GM12878 (cell line): ENCODE measurements at regions not wholly inside any gene's neighbourhood (a gene's known extent, or its start where the extent isn't known, plus 50 kb on each side); places are given as distances from the start of the nearest gene placed in this dataset.

Source experiments
- ATAC-seq: fragments of 200-7000 bp; cut with Tn5 transposase; 3 replicates; pipeline ENCODE4 v1.9.1; 2020; ENCODE audit warnings: mild to moderate bottlenecking, moderate library complexity
- BruUV-seq: library from RNA; stranded (reverse); fragments of 400-500 nt; replicated peaks from 2 replicates; lab custom pipeline; 2021; lab: Mats Ljungman, UMichigan
- CTCF ChIA-PET: fragments of 300-600 bp; sonication (Branson Sonifier 250); formaldehyde crosslinking; extraction: SDS; loops from one replicate; lab custom pipeline; 2021; ENCODE audit warnings: inconsistent platforms; lab: Yijun Ruan, JAX
- POLR2A ChIA-PET: fragments of 350-600 bp; formaldehyde crosslinking; extraction: SDS; loops from one replicate; lab custom pipeline; 2021; ENCODE audit warnings: inconsistent platforms; lab: Charles Lee
- RAD21 ChIA-PET: fragments of 300-600 bp; sonication (Branson Sonifier 250); formaldehyde crosslinking; loops from one replicate; lab custom pipeline; 2023; ENCODE audit warnings: antibody characterized with exemption; ENCODE audit not compliant: unreplicated experiment; lab: Charles Lee
- SMC1A ChIA-PET: fragments of 300-600 bp; sonication (Branson Sonifier 250); formaldehyde crosslinking; loops from one replicate; lab custom pipeline; 2023; ENCODE audit not compliant: unreplicated experiment, uncharacterized antibody; lab: Charles Lee
- DNase-seq: peaks from one replicate; pipeline ENCODE4 v3.0.0-alpha.2; 2011; ENCODE audit warnings: low read depth, low spot score
- FAIRE-seq: peaks from 3 replicates; lab custom pipeline; 2011; peaks lifted over from hg19 to GRCh38; lab: Jason Lieb, UNC
- H2AFZ ChIP-seq: 2 replicates; pipeline ENCODE4 v1.6.0; 2011; ENCODE audit warnings: low read depth, low read length, control low read depth; ENCODE audit not compliant: control insufficient read depth
- H3K27ac ChIP-seq: 2 replicates; pipeline ENCODE4 v1.5.1; 2011; ENCODE audit warnings: control low read depth; ENCODE audit not compliant: control insufficient read depth, insufficient read depth
- H3K27me3 ChIP-seq, 2 experiments: replicated peaks in 1 of 2; 2 replicates each; pipeline versions ENCODE4 v1.6.0 to v1.6.1; 2011; ENCODE audit warnings: low read length in 1 of 2; ENCODE audit not compliant: control insufficient read depth in 2 of 2, insufficient read depth in 2 of 2
- H3K36me3 ChIP-seq, 2 experiments: 2 replicates each; pipeline ENCODE4 v1.5.1; 2011; ENCODE audit warnings: low read length in 1 of 2; ENCODE audit not compliant: control insufficient read depth in 2 of 2, insufficient read depth in 2 of 2
- H3K4me1 ChIP-seq: 2 replicates; pipeline ENCODE4 v1.6.1; 2011; ENCODE audit warnings: mild to moderate bottlenecking, low read length, moderate library complexity, mixed read lengths; ENCODE audit not compliant: control insufficient read depth, insufficient read depth
- H3K4me2 ChIP-seq: 2 replicates; pipeline ENCODE4 v1.6.0; 2011; ENCODE audit warnings: control low read depth; ENCODE audit not compliant: control insufficient read depth, insufficient read depth
- H3K4me3 ChIP-seq: fragments of 200-600 bp; sonication (generic); 2 replicates; pipeline ENCODE4 v1.5.1; 2016
- H3K79me2 ChIP-seq: 2 replicates; pipeline ENCODE4 v1.6.0; 2011; ENCODE audit warnings: low read length; ENCODE audit not compliant: control insufficient read depth, insufficient read depth
- H3K9ac ChIP-seq: 2 replicates; pipeline ENCODE4 v1.8.0; 2011; ENCODE audit warnings: low read length, control low read depth, mixed read lengths; ENCODE audit not compliant: control insufficient read depth, insufficient read depth
- H3K9me3 ChIP-seq: replicated peaks from 3 replicates; pipeline ENCODE4 v1.5.1; 2011; ENCODE audit warnings: mild to moderate bottlenecking, low read length; ENCODE audit not compliant: control insufficient read depth, insufficient read depth
- H4K20me1 ChIP-seq: 2 replicates; pipeline ENCODE4 v1.6.0; 2011; ENCODE audit not compliant: control insufficient read depth, insufficient read depth
- ASH2L ChIP-seq: fragments of 300-600, 200-600 bp; sonication (generic); IDR thresholded peaks from 2 replicates; pipeline ENCODE4 v1.6.1; 2017; ENCODE audit warnings: low read depth, mild to moderate bottlenecking, borderline replicate concordance
- CUX1 ChIP-seq: IDR thresholded peaks from 2 replicates; pipeline ENCODE4 v1.6.1; 2012; ENCODE audit warnings: improper control_type of control experiment, low read depth, low read length; ENCODE audit not compliant: insufficient replicate concordance
- E2F4 ChIP-seq: IDR thresholded peaks from 2 replicates; pipeline ENCODE4 v1.6.1; 2012; ENCODE audit warnings: low read depth, low read length, improper control_type of control experiment
- KDM1A ChIP-seq: fragments of 200-600 bp; sonication (generic); IDR thresholded peaks from 2 replicates; pipeline ENCODE4 v1.6.1; 2016; ENCODE audit warnings: borderline replicate concordance
- SREBF1 ChIP-seq: IDR thresholded peaks from 2 replicates; pipeline ENCODE4 v1.6.1; 2012; ENCODE audit warnings: mild to moderate bottlenecking, low read length
- SUZ12 ChIP-seq: fragments of 200-600 bp; sonication (generic); IDR thresholded peaks from one replicate; pipeline ENCODE4 v1.6.1; 2018; ENCODE audit warnings: antibody characterized with exemption, mild to moderate bottlenecking; ENCODE audit not compliant: unreplicated experiment
- USF1 ChIP-seq: IDR thresholded peaks from 2 replicates; pipeline ENCODE4 v1.6.1; 2011; ENCODE audit warnings: borderline replicate concordance, low read depth, mild to moderate bottlenecking, moderate library complexity, mixed read lengths, low read length; ENCODE audit not compliant: insufficient read depth; ENCODE audit errors: extremely low read length
- ZBTB11 ChIP-seq: fragments of 450-650 bp; formaldehyde crosslinking; IDR thresholded peaks from 2 replicates; pipeline ENCODE4 v1.5.0; 2022; ENCODE audit warnings: mild to moderate bottlenecking, missing genetic modification characterization
- ZBTB33 ChIP-seq: fragments of 450-650 bp; IDR thresholded peaks from 2 replicates; pipeline ENCODE4 v1.6.1; 2017; ENCODE audit warnings: mild to moderate bottlenecking
- ZNF24 ChIP-seq: fragments of 450-650 bp; IDR thresholded peaks from 2 replicates; pipeline ENCODE4 v1.6.1; 2017; ENCODE audit warnings: antibody characterized with exemption, mild to moderate bottlenecking
- WGBS: methylation state at CpG from one replicate; pipeline ENCODE4 v1.1.6; 2016; ENCODE audit warnings: low lambda C conversion rate; ENCODE audit not compliant: insufficient replicate concordance, insufficient coverage; ENCODE audit errors: missing lambda C conversion rate; 5-methylcytosine and 5-hydroxymethylcytosine counted together
- in situ Hi-C: fragments of 300-500 bp; cut with MboI; formaldehyde crosslinking; loops from 9 replicates; pipeline ENCODE4 v1.14.3; 2018; ENCODE audit warnings: mixed read lengths
- intact Hi-C: fragments of 100-400 bp; cut with micrococcal nuclease; formaldehyde crosslinking; loops from one replicate; pipeline ENCODE4 v1.14.2; 2022; ENCODE audit not compliant: unreplicated experiment

GRCh38 chr5:106822851-106823250 is 847.9 kb downstream of the EFNA5 start:
- ATAC-seq (no peak), DNase-seq (no peak), FAIRE-seq (no peak)
- Histone ChIP-seq H3K79me2 (no peaks in the 10 kb centered on the region), H2AFZ (no peak overlapping the region), H4K20me1 (no peaks in the 10 kb centered on the region), H3K4me1 (no peaks in the 10 kb centered on the region), H3K36me3 (no peaks in the 10 kb centered on the region), H3K27ac (no peak overlapping the region), H3K27me3 (no peaks in the 10 kb centered on the region), H3K9me3 (no peaks in the 10 kb centered on the region), H3K4me3 (no peak overlapping the region), H3K4me2 (no peak overlapping the region), H3K9ac (no peak overlapping the region)
- ChIA-PET CTCF (no interaction called here), RAD21 (no interaction called here), POLR2A (no interaction called here), SMC1A (no interaction called here)
- intact Hi-C loops (no loop called here), in situ Hi-C loops (no loop called here)
- BruUV-seq, result no TSS peak
- 4% methylated on average over 1 of the region's 1 CpG for whole genome bisulfite sequencing
- TF ChIP-seq USF1, result no peak
- TF ChIP-seq SREBF1, result no peak
- TF ChIP-seq KDM1A, result no peak
- TF ChIP-seq CUX1, result no peak
- TF ChIP-seq ZNF24, result no peak
- TF ChIP-seq ZBTB11 (CRISPR knock-in tag), result no peak
- TF ChIP-seq SUZ12, result no peak
- no peak for TF ChIP-seq ZBTB33
- no peak for TF ChIP-seq ASH2L
- TF ChIP-seq E2F4, result no peak
